Renal pelvis (tissue), 1 donor: ENCODE measurements at regions not wholly inside any gene's neighbourhood (a gene's known extent, or its start where the extent isn't known, plus 50 kb on each side); places are given as distances from the start of the nearest gene placed in this dataset.
A peak's percentile ranks its signal among the peaks of the same experiment; 100 is the strongest.

ENCODE experiments used
- DNase-seq: peaks from one replicate; pipeline ENCODE4 v3.0.0-alpha.2; 2013

- no peak for DNase-seq
These were observed 205.8 kb upstream of the NRXN1 start for GRCh38 chr2:51237626-51238271.

- no peak for DNase-seq
These were observed 200.1 kb upstream of the NRXN1 start for GRCh38 chr2:51232027-51232426.

GRCh38 chr2:51231071-51231470 lies 199.1 kb upstream of the NRXN1 start:
- DNase-seq = peak; percentile 4

- no peak for DNase-seq
These were observed 193.4 kb upstream of the NRXN1 start for GRCh38 chr2:51225377-51225776.

GRCh38 chr2:51224790-51225189 lies 192.9 kb upstream of the NRXN1 start:
- DNase-seq = no peak

- DNase-seq = no peak
These were observed 190.2 kb upstream of the NRXN1 start for GRCh38 chr2:51222106-51222505.

- DNase-seq = no peak
These were observed 188.7 kb upstream of the NRXN1 start for GRCh38 chr2:51220606-51221005.

- no peak for DNase-seq
These were observed 188.1 kb upstream of the NRXN1 start for GRCh38 chr2:51220080-51220479.

GRCh38 chr2:51219468-51219867 lies 187.5 kb upstream of the NRXN1 start:
- no peak for DNase-seq

- no peak for DNase-seq
These were observed 186.1 kb upstream of the NRXN1 start for GRCh38 chr2:51218047-51218446.

GRCh38 chr2:51213826-51214225 lies 181.9 kb upstream of the NRXN1 start:
- no peak for DNase-seq

GRCh38 chr2:51212374-51212773 lies 180.4 kb upstream of the NRXN1 start:
- DNase-seq = no peak

- DNase-seq = no peak
These were observed 176.6 kb upstream of the NRXN1 start for GRCh38 chr2:51208521-51208920.

- DNase-seq = no peak
These were observed 169.4 kb upstream of the NRXN1 start for GRCh38 chr2:51201295-51201694.

GRCh38 chr2:51194656-51195055 lies 162.7 kb upstream of the NRXN1 start:
- DNase-seq = no peak

GRCh38 chr2:51170273-51170672 lies 138.3 kb upstream of the NRXN1 start:
- DNase-seq = no peak

GRCh38 chr2:51165534-51166260 lies 133.8 kb upstream of the NRXN1 start:
- no peak for DNase-seq

- DNase-seq = no peak
These were observed 126.3 kb upstream of the NRXN1 start for GRCh38 chr2:51158251-51158650.

- no peak for DNase-seq
These were observed 121.3 kb upstream of the NRXN1 start for GRCh38 chr2:51153236-51153635.

GRCh38 chr2:51151490-51152140 lies 119.7 kb upstream of the NRXN1 start:
- DNase-seq = no peak

GRCh38 chr2:51149725-51150124 lies 117.8 kb upstream of the NRXN1 start:
- DNase-seq = no peak

GRCh38 chr2:51145761-51146160 lies 113.8 kb upstream of the NRXN1 start:
- DNase-seq = no peak

- DNase-seq = no peak
These were observed 88.9 kb upstream of the NRXN1 start for GRCh38 chr2:51120754-51121280.
